COLO829 (cell line): ENCODE measurements at regions not wholly inside any gene's neighbourhood (a gene's known extent, or its start where the extent isn't known, plus 50 kb on each side); places are given as distances from the start of the nearest gene placed in this dataset.
"Not testable (repeated sequence)": the region's sequence is repeated elsewhere in the genome, so short reads cannot be mapped to it uniquely, and the experiment has no call there.

Source experiments
- DNase-seq: peaks from one replicate; pipeline ENCODE4 v3.0.0; 2012; ENCODE audit warnings: low spot score

DNA sequence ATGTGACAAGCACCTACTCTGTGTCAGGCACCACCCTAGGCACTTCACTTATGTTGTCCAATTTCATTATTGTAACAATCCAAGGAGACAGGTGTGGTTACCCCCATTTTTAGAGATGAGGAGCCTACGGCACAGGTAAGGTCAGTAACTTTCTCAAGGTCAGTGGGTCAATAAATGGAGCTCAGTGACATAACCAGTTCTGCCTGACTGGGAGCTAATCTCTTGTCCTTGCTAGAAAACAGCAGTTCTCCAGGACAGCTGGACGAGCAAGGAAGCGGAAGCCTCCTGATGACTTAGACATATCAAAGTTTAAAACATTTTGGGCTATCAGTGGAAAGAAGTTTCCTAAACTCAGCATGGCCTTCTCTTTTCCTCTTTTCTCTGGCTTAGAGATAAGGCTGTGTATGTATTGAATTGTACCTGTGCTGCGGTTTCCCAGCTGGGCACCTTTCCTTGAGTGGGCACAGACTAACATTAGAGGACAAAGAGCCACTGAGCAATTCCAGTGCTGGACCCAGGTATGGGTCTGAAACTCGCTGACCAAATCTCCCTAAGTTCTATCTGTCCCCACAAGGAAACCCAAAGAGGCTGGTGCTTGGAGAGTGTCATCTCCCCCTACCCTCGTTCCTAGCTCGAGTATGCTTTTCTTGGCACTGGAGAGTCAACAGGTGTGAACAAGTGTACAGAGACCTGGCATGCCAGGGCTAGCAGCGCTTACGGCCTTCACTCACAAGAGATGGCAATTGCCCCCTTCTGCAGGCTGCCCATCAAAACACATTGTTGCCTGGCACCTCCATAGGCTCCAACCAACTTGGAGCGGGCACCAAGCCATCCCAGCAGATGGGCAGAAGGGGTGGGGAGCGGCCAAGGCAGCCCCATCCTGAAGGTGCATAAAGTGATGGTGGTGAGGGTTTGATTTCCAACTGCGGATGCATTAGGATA lies 456.1 kb upstream of the PROX1 start:
- no peak for DNase-seq

DNA sequence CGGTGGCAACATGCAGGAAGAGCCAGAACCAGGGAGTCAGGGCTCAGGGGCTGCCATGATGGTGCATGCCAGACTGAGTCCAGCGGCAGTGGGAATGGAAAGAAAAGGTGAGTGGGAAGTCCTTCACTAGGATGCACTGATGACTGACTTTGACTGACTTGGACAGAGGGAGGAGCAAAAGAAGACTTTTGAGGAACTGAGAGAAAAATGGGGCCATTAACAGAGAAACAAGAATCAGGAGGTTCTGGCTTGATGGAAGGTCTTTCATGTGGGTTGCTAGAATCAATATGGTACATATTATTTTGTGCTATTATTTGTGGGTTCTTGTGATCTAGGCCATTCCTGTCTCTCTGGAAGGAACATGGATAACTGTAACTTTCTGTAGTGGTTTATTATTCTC lies 454.6 kb upstream of the PROX1 start:
- DNase-seq = no peak

DNA sequence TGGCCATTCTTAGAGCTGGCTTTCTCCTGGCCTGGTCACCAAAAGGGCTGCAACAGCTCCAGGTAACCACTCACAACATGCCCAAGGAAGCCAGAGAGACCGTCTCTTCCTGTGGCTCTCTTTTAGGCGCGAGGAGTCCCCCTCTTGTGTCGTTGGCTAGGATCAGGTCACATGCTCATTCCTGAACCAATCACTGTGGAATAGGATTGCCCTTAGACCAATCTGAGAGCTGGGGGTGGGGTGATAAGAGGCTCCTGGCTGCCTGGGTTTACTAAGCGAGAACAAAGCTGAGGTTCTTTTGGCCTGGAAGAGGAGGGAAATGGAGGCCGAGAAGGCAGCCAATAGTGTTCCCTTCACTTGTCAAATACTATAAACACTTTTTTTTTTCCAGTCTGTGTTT lies 452.1 kb upstream of the PROX1 start:
- DNase-seq = no peak

DNA sequence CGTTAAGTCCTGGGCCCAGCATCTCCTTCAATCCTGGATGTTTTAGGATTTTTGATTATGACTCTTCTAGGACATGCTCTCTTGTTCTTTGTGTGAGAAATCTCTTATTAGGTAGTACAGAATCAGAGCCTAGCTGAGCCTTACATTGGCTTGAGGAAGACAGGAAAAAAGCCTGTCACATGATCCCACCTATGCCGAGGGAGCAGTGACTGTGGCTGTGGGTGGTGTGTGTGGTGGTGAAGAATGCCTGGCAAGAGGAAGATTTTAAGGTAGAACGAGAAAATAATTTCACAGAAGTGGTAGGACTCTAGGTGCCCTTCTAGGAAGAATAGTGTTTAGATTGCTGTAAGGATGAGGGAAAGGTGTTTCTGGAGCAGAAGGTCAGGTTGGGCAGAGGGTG lies 449.5 kb upstream of the PROX1 start:
- no peak for DNase-seq

DNA sequence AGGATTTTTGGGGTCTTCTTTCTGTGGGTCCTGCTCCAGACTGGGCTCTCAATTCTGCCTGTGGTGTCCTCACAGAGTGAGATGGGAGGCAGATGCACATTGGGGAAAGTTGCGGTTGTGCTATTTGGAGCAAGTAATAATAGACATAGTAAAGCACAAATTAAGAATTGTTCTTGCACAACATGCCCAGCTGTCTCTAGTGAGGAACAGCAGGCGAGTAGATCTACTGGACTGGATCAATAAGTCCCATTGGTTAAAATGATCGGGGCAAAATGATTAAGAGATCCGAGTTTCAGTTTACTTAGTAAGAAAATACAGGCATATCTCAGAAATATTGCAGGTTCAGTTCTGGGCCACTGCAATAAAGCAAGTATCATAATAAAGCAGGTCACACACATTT lies 448.3 kb upstream of the PROX1 start:
- no peak for DNase-seq

DNA sequence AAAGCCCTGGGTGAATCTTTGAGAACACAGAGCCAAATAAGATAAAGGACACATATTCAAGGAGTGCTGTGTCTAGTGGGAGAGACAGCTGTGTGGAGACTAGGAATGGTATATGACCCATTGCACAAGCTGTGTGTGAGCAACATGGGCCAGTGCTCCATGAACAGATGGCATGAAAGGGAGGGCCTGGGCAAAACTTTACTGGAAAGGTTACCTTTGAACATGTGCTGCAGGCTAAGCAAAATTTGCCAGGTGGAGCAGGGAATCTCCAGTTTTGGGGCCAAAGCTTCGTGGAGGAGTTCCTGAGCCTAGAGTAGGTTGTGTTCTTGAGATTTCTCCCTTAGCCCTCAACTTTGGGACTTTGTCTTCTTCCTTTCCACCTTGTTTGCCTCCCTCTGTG lies 446.1 kb upstream of the PROX1 start:
- DNase-seq = no peak

DNA sequence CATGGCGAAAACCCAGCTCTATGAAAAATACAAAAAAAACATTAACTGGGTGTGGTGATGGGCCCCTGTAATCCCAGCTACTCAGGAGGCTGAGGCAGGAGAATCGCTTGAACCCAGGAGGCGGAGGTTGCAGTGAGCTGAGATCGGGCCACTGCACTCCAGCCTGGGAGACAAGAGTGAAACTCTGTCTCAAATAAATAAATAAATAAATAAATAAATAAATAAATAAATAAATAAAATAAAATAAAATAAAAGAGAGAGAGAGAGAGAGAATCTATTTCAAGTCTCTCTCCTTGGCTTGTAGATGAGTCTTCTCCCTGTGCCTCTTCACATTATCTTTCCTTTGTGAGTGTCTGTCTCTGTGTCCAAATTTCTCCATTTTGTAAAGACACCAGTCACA lies 442.6 kb upstream of the PROX1 start:
- not testable (repeated sequence) for DNase-seq

DNA sequence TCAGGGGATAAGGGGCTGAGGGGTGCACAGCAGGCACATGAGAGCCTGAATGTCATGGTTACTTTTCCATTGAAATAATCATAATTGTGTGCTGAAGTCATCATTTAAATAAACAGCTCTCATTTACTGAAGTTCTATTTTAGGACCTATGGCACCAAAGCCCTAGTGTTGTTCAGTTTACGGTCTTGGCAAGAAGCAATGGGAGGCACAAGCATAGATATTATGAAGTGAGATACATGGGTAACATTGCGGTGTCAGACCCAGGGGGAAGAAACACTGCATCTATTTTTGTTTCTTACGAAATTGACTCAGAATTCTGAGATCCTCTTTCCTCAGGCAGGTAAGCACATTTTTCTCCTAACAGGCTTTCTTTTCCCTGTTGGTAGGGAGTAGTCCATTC lies 437.8 kb upstream of the PROX1 start:
- DNase-seq = no peak

DNA sequence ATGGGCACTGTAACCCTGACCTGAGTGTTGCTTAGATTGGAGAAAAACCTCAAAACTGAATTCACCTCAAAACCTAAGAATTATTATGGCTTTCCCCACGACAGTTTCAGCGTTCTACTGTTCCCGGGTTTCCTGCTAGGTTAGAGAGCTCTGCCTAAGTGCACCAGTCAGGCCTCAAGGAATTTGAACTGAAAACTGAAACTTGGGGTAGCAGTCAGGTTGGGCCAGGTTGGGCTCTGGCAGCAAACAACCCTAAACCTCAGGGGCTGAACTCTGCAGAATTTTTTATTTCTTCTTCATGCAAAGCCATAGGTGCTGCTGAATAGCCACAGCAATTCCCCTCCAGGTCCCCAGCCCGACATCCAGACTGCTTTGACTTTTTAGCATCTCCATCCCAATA lies 437.0 kb upstream of the PROX1 start:
- DNase-seq = no peak

DNA sequence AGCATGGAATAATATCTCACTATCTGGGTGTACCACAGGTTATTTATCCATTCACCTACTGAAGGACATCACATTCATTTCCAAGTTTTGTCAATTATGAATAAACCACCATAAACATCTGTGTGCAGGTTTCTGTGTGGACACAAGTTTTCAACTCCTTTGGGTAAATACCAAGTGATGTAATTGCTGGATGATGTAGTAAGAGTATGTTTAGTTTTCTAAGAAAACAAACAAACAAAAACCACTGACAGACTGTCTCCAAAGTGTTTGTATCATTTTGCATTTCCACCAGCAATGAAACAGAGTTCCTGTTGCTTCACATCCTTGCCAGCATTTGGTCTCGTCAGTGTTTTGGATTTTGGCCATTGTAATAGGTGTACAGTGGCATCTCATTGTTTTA lies 435.7 kb upstream of the PROX1 start:
- DNase-seq = no peak

DNA sequence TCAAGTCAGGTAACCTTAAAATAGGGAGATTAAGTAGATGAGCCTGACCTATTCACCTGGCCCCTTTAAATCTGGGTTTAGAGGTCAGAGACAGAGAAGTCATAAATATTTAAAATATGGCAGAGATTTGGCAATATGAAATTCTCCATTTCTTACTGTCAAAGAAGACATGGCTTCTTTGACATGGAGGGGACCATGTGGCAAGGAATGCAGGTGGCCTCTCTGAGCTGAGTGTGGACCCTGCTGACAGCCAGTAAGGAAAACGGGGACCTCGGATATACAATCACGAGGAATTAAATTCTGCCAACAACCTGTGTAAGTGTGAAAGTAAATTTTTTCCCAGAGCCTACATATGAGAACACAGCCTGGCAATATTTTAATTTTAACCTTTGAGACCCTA lies 427.5 kb upstream of the PROX1 start:
- no peak for DNase-seq

DNA sequence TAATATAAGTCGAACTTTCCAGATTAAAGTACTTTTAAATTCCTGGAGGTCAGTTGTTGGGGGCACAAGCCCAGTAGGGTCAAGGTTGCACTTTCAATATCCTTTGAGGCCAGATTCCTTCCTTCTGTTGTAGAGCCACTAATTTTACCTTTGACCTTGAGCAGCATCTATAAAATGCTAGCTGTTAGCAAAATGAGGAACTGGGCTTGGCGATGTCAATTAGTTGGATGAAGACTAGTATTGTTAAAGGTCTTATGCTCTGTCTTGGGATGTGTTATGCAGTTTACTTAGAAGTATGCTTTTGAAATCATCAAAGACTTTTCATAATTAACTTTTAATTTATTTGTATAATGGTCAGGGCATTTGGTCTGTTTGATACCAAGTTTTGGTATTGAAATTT lies 425.9 kb upstream of the PROX1 start:
- DNase-seq = no peak

DNA sequence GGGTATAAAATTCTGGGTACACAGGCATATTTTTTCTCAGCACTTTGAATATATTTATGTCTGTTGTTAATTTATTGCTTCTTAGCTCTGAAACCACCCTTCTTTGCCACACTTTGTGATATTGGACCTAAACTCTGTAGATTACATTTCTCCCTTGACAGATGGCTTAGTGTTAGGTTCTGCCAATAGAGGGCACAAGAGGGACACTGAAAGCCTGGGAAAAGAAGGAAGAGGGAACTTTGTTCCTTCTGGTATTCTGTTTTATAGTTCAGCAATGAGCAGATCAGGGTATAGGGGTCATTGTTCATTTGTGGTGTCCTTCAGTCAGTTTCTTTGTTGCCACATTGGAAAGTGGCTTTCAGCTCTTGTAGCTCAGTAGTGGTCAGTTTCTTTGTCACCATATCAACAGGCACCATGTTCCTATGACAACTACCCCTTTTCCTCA lies 423.5 kb upstream of the PROX1 start:
- DNase-seq = peak; percentile 33

DNA sequence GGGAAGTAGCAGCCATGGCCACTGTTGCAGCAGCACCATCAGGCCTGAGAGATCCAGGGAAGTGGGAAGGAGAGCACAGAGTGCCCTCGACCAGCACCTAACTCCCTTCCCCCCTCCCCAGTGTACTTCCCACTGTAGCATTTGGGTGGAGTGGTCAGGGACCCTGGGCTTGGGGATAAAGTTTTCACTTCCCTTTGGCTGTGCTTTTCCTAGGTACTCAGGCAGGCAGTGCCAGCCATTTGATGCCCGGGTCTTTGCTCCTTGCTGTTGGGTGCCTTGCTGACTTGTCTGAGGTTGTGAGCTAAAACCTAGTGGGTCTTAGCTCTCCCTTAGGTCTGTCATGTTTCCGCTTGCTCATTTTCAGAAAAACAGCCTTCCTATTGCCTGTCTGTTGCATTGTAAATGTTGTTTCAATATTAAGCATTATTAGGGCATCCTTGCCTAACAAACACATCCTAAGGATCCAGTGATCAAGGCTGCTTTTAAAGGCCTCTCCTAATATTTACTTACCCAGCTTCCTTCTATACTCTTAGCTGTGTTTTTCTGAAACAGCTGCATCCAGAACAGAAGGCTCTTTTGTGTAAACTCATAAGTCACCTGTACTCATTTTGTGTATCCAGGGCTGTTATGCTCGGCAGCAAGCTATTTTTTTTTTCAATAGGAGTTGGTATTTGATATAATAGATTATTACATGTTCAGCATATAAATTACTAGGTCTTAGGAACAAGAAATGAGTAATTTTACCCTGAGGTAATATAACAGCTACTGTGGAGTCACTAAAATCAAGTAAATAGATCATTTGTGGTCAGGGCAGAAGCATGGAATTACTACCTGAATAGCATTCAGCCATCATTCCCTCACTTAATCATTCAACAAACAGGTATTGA lies 418.6 kb upstream of the PROX1 start:
- DNase-seq = no peak

DNA sequence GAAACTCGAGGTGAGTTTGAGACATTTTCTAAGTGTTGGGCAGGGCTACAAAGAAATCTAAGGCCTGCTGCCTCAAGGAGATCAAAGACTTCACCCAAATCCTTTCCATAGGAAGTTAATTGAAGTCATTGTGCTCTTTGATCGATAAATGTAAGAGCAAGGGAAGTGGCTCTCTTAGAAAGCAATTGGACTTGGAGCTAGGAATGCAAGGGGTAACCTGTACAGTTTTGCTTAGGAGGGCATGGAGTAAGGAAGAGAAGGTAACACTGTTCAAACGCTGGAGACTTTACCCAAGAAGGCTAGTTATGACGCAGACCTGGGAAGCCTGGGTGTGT lies 418.0 kb upstream of the PROX1 start:
- DNase-seq = no peak

DNA sequence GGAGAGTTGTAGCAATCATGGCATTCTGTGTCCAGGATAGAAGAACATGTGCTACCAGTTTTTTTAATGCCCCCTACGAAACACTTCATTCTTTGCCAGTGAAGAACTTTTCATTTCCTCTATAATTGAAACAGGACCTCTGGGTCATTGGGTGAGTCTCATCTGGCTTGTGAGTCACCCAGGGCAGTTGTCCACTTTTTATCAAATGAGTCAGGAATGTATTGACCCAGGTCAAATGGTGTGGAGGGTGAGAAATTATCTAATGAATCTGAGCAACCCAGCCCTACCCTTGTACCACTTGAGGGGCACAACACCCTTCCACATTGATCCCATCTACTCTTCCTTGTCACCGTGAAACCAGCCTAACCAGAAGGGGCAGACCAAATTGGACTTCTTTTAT lies 417.3 kb upstream of the PROX1 start:
- no peak for DNase-seq

DNA sequence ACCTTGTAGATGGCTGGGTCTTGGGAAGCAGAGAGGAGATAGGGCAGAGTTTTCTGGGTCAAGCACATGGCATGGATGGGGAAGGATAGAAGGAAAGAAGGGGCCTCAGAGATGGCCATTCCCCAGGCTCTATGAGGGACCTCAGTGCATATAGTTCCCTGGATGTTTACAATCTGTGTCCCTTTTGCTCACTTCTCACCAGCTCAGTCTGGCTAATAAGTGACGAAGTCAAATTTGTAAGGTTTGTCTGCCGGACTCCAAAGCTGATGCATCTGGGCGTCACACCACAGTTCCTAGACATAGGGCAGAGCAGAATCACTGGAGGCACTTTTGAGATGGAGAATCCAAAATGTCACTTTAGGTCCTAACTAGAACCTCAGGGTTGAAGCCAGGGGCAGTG lies 416.4 kb upstream of the PROX1 start:
- DNase-seq = no peak

DNA sequence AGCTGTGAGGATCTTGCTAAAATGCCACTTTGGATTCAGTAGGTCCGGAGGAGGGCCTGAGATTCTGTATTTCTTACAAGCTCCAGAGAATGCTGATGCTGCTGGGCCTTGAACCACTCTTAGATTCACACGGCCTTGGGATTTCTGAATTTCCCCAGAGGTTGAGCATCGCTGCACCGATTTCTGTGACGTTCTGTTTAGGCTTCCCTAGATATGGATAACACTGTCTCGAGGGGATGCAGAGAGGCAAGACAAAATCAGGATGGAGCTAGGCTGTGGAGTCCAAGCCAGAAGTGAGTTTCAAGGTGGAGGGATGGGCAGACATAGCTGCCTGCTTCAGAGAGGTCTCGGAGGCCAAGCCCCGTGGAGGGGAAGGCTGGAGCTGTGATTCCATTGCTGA lies 415.9 kb upstream of the PROX1 start:
- no peak for DNase-seq

DNA sequence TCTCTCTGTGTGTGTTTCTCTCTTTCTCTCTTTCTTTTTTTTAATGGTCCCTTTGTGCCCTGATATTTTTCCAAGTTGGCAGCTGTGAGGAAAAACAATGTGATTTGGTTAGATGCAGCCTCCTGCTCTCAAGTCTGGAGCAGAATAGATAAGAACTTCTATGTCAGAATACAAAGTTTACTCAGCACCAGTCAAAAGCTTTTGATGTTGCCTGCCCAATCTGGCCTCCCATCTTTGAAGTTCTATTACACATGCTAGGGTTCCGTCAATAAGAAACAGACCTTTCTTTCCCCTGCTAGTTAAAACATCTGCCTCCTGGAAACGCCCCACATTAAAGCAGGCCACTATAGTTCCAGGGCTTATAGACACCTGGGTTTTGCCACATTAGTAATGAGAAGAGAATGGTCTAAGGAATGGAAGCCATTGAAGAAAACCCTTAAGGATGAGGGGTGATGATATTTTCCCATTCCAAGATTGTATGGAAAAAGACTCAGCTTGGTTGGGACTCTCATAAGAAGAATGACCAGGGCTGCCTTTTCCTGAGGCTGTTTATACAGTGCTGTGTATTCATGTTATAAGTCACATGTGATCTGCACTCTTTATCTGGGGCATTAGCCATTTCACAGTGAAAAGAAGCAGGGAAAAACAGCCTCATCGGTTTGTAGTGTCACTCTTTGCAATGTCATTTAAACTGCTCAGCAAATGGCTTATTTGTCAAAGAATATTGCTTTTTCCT lies 414.7 kb upstream of the PROX1 start:
- DNase-seq = no peak

DNA sequence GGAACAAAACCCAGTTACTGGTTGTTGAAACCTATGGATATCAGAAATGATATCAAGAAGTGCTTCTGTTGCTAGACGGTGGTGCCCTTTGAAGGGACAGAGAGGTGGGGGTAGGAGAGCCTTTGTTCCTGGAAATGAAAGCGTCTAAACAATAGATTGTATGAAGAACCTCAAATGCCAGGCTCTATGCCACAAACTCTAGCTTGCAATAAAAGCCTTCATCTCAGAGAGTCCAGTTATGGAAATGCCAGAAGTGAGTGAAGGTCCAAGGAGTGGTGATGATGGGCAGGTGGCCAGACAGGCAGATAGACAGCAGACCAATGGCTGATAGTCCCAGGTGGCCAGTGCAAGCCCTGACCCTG lies 414.1 kb upstream of the PROX1 start:
- no peak for DNase-seq

DNA sequence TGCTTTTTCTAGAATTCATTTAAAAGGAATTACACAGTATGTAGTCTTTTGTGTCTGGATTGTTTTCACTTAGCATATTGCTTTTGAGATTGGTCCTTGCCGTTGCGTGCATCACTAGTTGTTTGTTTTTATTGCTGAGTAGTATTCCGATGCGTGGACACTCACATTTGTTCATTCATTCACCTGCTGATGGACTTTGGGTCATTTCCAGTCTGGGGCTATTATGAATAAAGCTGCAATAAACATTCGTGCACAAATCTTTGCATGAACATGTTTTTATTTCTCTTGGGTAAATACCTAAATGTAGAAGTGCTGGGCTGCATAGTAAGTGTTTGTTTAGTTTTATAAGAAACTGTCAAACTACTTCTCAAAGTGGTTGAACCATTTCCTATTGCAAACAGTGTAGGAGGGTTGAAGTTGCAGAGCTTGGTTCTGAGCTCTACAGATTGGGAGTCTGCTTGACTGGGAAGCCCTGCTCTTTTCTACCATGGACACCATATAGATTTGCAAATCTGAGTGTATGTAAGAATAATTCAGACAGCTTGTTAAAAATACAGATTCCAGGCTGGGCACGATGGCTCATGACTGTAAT lies 404.7 kb upstream of the PROX1 start:
- no peak for DNase-seq

DNA sequence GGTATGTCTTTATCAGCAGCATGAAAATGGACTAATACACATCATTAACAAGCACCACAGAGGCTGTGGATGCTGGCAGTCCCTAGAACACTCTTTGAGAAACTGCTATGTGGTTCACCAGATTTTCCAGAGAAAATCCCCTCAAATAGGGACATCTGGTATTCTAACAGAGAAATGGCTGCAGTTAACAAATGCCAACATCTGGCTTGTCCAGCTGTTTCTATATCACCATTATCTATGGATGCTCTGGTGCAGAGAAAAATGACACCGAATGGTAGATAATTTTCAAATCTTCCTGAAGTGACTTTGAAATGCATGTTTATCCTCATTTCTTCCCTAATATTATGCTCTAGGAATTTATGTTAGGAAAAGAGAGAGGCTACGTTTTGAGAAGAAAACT lies 403.5 kb upstream of the PROX1 start:
- no peak for DNase-seq
